ENCODE measurements at regions not wholly inside any gene's neighbourhood (a gene's known extent, or its start where the extent isn't known, plus 50 kb on each side); places are given as distances from the start of the nearest gene placed in this dataset.

DNA sequence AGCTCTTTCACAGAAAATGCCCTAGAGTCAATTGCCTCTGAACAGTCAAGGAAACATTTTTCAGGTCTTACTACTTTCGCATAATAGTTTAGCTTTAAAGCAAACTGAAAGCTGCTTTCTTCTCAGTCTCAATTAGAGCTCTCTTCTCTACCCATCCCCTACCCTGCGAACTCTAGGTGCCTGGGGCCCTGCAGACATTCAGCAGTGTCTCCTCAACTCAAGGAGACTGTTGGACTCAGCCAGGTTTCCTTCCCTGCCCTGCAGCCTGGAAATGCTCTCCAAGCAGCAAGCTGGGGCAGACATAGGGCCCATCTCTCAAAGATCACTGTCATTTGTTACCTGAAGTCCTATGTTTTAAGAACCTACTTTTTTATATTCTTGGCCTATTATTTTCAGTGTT lies 312.5 kb upstream of the PRICKLE1 start:
- no peak for TF ChIP-seq POLR2A (IDR thresholded peaks at IDR 0.05; ENCODE audit: low read depth, low read length)
- no peak for TF ChIP-seq PML (IDR thresholded peaks at IDR 0.05; ENCODE audit: low read length)
- no peak for TF ChIP-seq ZNF622 (IDR thresholded peaks at IDR 0.05)
- TF ChIP-seq, protein P1, sequence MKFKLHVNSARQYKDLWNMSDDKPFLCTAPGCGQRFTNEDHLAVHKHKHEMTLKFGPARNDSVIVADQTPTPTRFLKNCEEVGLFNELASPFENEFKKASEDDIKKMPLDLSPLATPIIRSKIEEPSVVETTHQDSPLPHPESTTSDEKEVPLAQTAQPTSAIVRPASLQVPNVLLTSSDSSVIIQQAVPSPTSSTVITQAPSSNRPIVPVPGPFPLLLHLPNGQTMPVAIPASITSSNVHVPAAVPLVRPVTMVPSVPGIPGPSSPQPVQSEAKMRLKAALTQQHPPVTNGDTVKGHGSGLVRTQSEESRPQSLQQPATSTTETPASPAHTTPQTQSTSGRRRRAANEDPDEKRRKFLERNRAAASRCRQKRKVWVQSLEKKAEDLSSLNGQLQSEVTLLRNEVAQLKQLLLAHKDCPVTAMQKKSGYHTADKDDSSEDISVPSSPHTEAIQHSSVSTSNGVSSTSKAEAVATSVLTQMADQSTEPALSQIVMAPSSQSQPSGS (IDR thresholded peaks at IDR 0.05; ENCODE audit: low read length): no peak
- TF ChIP-seq, protein P2, sequence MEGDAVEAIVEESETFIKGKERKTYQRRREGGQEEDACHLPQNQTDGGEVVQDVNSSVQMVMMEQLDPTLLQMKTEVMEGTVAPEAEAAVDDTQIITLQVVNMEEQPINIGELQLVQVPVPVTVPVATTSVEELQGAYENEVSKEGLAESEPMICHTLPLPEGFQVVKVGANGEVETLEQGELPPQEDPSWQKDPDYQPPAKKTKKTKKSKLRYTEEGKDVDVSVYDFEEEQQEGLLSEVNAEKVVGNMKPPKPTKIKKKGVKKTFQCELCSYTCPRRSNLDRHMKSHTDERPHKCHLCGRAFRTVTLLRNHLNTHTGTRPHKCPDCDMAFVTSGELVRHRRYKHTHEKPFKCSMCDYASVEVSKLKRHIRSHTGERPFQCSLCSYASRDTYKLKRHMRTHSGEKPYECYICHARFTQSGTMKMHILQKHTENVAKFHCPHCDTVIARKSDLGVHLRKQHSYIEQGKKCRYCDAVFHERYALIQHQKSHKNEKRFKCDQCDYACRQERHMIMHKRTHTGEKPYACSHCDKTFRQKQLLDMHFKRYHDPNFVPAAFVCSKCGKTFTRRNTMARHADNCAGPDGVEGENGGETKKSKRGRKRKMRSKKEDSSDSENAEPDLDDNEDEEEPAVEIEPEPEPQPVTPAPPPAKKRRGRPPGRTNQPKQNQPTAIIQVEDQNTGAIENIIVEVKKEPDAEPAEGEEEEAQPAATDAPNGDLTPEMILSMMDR (IDR thresholded peaks at IDR 0.05 in 2 of 3, conservative IDR thresholded peaks at IDR 0.05 in 1 of 3; ENCODE audit: control insufficient read depth in 2 of 3, extremely low read depth in 1 of 3, insufficient read depth in 1 of 3, low read depth in 3 of 3, low read length in 3 of 3): no peak
- TF ChIP-seq MXI1 (IDR thresholded peaks at IDR 0.05; ENCODE audit: low read depth, low read length): no peak
- no peak for TF ChIP-seq FOXM1 (IDR thresholded peaks at IDR 0.05; ENCODE audit: low read depth, low read length)
- no peak for TF ChIP-seq CREM (IDR thresholded peaks at IDR 0.05; ENCODE audit: low read depth)
- no peak for TF ChIP-seq KDM1A (IDR thresholded peaks at IDR 0.05; ENCODE audit: borderline replicate concordance)

Data from GM12878 (cell line).